Sigmoid colon (tissue), 6 donors: ENCODE measurements at regions not wholly inside any gene's neighbourhood (a gene's known extent, or its start where the extent isn't known, plus 50 kb on each side); places are given as distances from the start of the nearest gene placed in this dataset.

Experiments
- DNase-seq: peaks from one replicate; pipeline ENCODE4 v3.0.0-alpha.2; 2019
- H3K27ac ChIP-seq, 4 donors: fragments of 200-600 bp; sonication (generic); one replicate each; pipeline ENCODE4 v1.5.1; 2016 to 2019; ENCODE audit warnings: mild to moderate bottlenecking in 1 of 4
- H3K27me3 ChIP-seq, 3 donors: fragments of 200-600 bp; sonication (generic); one replicate each; pipeline ENCODE4 v1.5.1; 2019; ENCODE audit warnings: mild to moderate bottlenecking in 1 of 3
- H3K36me3 ChIP-seq, 4 donors: fragments of 200-600 bp; sonication (generic); one replicate each; pipeline ENCODE4 v1.5.1; 2016 to 2019
- H3K4me1 ChIP-seq, 4 donors: fragments of 200-600 bp; sonication (generic); one replicate each; pipeline ENCODE4 v1.5.1; 2017 to 2019
- H3K4me3 ChIP-seq, 4 donors: fragments of 200-600 bp; sonication (generic); one replicate each; pipeline ENCODE4 v1.5.1; 2017 to 2019; ENCODE audit warnings: mild to moderate bottlenecking in 2 of 4, moderate library complexity in 1 of 4
- H3K9me3 ChIP-seq, 4 donors: fragments of 200-600 bp in 3 of 4; sonication (generic) in 3 of 4; one replicate each; pipeline versions ENCODE4 v1.5.1 to v1.6.1; 2013 to 2019
- EP300 ChIP-seq, 4 donors: sonication (generic); formaldehyde crosslinking; IDR thresholded peaks; one replicate each; pipeline ENCODE4 v1.6.1; 2017; ENCODE audit warnings: antibody characterized with exemption in 4 of 4
- POLR2A ChIP-seq, 2 donors: fragments of 450-650 bp; IDR thresholded peaks; one replicate each; pipeline ENCODE4 v1.6.1; 2016; ENCODE audit warnings: antibody characterized with exemption in 2 of 2, mild to moderate bottlenecking in 2 of 2, moderate library complexity in 2 of 2
- POLR2AphosphoS5 ChIP-seq, 4 donors: sonication (generic); formaldehyde crosslinking; IDR thresholded peaks; one replicate each; pipeline ENCODE4 v1.6.1; 2017; ENCODE audit warnings: antibody characterized with exemption in 4 of 4
- WGBS, 2 donors: extraction: QIAGEN DNeasy Blood & Tissue Kit; methylation state at CpG; one replicate each; pipeline ENCODE4 v1.1.7; 2013; 5-methylcytosine and 5-hydroxymethylcytosine counted together
- intact Hi-C: fragments of 100-400 bp; cut with DNase I; formaldehyde crosslinking; loops from one replicate; pipeline ENCODE4 v1.15.1; 2023
- TF ChIP-seq, protein P1 (sequence below), 4 experiments: fragments of 450-650 bp in 3 of 4; fragments of 200-600 bp in 1 of 4; IDR thresholded peaks; one replicate each; pipeline ENCODE4 v1.5.1; 2016 to 2019; ENCODE audit warnings: antibody characterized with exemption in 4 of 4, mild to moderate bottlenecking in 3 of 4, moderate library complexity in 2 of 4
- donor health status: healthy with polysubstance abuse.
- donor health status: healthy.

DNA sequence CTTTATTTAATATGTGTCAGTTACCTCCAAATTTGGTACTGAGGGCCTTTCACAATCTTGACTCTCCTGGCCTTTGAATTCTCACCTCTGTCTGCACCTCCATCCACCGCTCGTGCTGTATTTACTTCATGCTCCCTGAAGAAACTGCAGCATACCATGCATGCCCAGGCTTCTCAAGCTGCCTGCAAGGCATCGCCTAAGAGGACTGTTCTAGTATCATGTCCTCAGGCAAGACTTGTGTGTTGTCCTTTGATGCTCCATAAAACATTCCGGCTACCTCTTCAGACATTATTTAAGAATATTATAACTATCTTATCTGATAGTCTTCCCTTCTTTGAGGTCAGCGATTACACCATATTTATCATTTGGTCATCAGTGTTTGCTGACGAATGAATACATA lies 682.5 kb downstream of the NR2F2 start:
- DNase-seq: no peak
- intact Hi-C loops: no loop called here
- Histone ChIP-seq H3K4me1 (no peaks in the 10 kb centered on the region), H3K36me3 (no peaks in the 10 kb centered on the region), H3K9me3 (peaks cover 0 to 5% (median 0%) of the 10 kb centered on the region in 4 donors), H3K27me3 (no peaks in the 10 kb centered on the region), H3K4me3 (no peak overlapping the region), H3K27ac (no peak overlapping the region)
- no peak for TF ChIP-seq EP300 (IDR thresholded peaks at IDR 0.05)
- TF ChIP-seq, protein P1, sequence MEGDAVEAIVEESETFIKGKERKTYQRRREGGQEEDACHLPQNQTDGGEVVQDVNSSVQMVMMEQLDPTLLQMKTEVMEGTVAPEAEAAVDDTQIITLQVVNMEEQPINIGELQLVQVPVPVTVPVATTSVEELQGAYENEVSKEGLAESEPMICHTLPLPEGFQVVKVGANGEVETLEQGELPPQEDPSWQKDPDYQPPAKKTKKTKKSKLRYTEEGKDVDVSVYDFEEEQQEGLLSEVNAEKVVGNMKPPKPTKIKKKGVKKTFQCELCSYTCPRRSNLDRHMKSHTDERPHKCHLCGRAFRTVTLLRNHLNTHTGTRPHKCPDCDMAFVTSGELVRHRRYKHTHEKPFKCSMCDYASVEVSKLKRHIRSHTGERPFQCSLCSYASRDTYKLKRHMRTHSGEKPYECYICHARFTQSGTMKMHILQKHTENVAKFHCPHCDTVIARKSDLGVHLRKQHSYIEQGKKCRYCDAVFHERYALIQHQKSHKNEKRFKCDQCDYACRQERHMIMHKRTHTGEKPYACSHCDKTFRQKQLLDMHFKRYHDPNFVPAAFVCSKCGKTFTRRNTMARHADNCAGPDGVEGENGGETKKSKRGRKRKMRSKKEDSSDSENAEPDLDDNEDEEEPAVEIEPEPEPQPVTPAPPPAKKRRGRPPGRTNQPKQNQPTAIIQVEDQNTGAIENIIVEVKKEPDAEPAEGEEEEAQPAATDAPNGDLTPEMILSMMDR (IDR thresholded peaks at IDR 0.05): no peak
- no peak for TF ChIP-seq POLR2AphosphoS5 (IDR thresholded peaks at IDR 0.05)
- no peak for TF ChIP-seq POLR2A (IDR thresholded peaks at IDR 0.05)
- WGBS, 2 donors: 90 to 91% methylated on average over 6 of the region's 6 CpGs

DNA sequence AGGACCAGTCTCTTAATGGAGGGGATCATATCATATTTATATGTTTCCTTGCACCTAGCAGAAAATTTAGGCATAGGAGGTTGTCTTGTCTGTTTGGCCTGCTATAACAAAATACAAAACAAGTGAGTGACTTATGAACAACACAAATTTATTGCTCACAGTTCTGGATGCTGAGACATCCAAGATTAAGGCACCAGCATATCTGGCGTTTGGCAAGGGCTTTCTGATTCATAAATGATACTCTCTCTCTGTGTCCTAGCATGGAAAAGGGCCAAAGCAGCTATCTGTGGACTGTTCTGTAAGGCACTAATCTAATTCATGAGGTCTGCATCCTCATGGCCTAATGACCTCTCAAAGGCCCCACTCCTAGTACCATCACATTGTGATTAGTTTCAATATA lies 683.0 kb downstream of the NR2F2 start:
- TF ChIP-seq, protein P1 (IDR thresholded peaks at IDR 0.05): no peak
- DNase-seq: no peak
- intact Hi-C loops: no loop called here

DNA sequence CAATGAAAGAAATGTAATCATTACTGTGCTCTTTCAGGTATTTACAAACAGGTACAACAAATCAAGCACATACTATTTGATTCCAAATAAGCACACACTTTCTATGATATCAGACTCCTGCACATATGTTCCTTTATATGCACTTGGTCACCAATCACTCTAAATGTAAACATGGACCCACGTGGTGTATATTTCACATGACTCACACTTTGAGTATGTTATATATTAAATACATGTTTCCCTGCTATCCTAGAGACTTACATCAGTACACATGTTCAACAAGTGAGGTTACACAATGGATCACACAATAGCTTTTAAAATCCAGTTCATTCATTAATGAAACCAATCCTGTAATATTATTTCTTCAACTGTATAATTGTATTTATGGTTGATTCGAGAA lies 683.5 kb downstream of the NR2F2 start:
- no peak overlapping the region for H3K4me3 ChIP-seq
- 38 to 45% methylated on average over 2 of the region's 2 CpGs for WGBS, 2 donors
- intact Hi-C loops: no loop called here
- no peaks in the 10 kb centered on the region for H3K36me3 ChIP-seq
- H3K9me3 ChIP-seq: peaks cover 0 to 5% (median 0%) of the 10 kb centered on the region in 4 donors
- DNase-seq: no peak
- H3K4me1 ChIP-seq: no peaks in the 10 kb centered on the region
- H3K27me3 ChIP-seq: no peaks in the 10 kb centered on the region
- no peak overlapping the region for H3K27ac ChIP-seq
- TF ChIP-seq POLR2AphosphoS5 (IDR thresholded peaks at IDR 0.05) (no peak), POLR2A (IDR thresholded peaks at IDR 0.05) (no peak), EP300 (IDR thresholded peaks at IDR 0.05) (no peak)
- TF ChIP-seq, protein P1 (IDR thresholded peaks at IDR 0.05): no peak

More for the DNA sequence above, 683.0 kb downstream of the NR2F2 start:
- no peak overlapping the region for H3K27ac ChIP-seq
- no peak overlapping the region for H3K4me3 ChIP-seq
- H3K27me3 ChIP-seq: no peaks in the 10 kb centered on the region
- peaks cover 0 to 5% (median 0%) of the 10 kb centered on the region in 4 donors for H3K9me3 ChIP-seq
- 78 to 79% methylated on average over 1 of the region's 1 CpG for WGBS, 2 donors
- H3K36me3 ChIP-seq: no peaks in the 10 kb centered on the region
- H3K4me1 ChIP-seq: no peaks in the 10 kb centered on the region

DNA sequence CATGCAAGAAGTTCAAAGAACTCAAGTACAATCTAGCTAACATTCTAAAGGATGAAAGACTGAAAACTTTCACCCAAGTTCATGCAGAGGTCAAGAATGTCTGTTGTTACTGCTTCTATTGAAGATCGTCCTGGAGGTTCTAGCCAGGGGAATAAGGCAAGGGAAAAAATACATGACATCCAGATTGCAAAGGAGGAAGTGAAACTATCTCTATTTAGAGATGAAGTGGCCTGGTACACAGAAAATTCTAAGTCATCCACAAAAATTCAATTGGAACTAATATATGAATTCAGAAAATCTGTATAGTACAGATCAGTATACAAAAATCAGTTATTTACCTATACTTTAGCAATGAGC lies 693.0 kb downstream of the NR2F2 start:
- intact Hi-C loops: no loop called here
- Histone ChIP-seq H3K9me3 (no peaks in the 10 kb centered on the region), H3K27ac (no peak overlapping the region), H3K4me3 (no peak overlapping the region), H3K4me1 (no peaks in the 10 kb centered on the region), H3K36me3 (no peaks in the 10 kb centered on the region), H3K27me3 (no peaks in the 10 kb centered on the region)
- TF ChIP-seq POLR2AphosphoS5 (IDR thresholded peaks at IDR 0.05) (no peak), EP300 (IDR thresholded peaks at IDR 0.05) (no peak), POLR2A (IDR thresholded peaks at IDR 0.05) (no peak)
- TF ChIP-seq, protein P1 (IDR thresholded peaks at IDR 0.05): no peak
- 19 to 22% methylated on average over 1 of the region's 1 CpG for WGBS, 2 donors
- no peak for DNase-seq

DNA sequence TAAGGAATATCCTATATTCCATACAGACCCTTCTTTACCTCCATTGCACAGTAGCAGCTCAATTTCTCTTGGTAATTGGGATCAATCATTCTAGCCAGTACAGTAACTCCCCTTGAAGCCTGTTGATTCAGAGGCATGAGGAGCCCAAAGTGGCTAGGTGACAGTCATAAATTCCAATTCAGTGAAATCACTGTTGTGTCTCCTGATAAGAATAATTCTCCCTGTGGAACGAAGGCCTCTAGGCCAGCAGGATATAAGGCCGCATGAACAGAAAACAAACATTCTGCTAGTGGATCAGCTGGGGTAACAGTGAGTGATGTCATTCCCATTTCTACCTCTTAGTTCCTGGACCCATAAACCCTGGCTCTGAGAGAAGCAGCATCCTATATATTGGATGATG lies 696.3 kb downstream of the NR2F2 start:
- WGBS, 2 donors: 39 to 66% methylated on average over 2 of the region's 2 CpGs
- no peak overlapping the region for H3K4me3 ChIP-seq
- no peaks in the 10 kb centered on the region for H3K4me1 ChIP-seq
- TF ChIP-seq POLR2AphosphoS5 (IDR thresholded peaks at IDR 0.05): no peak
- TF ChIP-seq POLR2A (IDR thresholded peaks at IDR 0.05): no peak
- TF ChIP-seq, protein P1 (IDR thresholded peaks at IDR 0.05): no peak
- no peak for TF ChIP-seq EP300 (IDR thresholded peaks at IDR 0.05)
- intact Hi-C loops: no loop called here
- no peaks in the 10 kb centered on the region for H3K36me3 ChIP-seq
- no peak overlapping the region for H3K27ac ChIP-seq
- peaks cover 0 to 7% (median 0%) of the 10 kb centered on the region in 4 donors for H3K9me3 ChIP-seq
- H3K27me3 ChIP-seq: no peaks in the 10 kb centered on the region
- DNase-seq: no peak
